ENCODE measurements at regions not wholly inside any gene's neighbourhood (a gene's known extent, or its start where the extent isn't known, plus 50 kb on each side); places are given as distances from the start of the nearest gene placed in this dataset.

DNA sequence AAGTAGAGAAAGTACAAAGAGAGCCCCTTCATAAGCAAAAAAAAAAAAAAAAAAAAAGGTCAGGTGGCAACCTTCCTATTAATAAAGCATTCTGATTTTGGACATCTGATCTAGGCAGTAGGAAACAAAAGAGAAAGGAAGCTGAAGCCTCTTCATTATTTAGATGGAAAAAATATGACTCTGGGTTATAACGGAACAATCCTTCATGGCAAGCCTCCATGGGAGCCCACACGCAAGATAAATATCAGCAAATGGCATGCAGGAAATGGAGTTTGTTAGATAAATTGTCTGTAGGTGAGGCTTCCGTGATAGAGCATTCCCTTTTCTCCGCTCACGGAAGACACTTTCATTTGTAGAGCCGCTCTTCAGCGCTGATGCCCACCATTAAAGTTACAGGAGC, 381.0 kb downstream of the TTLL7 start:
- DNase-seq (ENCODE audit: low read depth), result no peak
- TF ChIP-seq, protein P1, sequence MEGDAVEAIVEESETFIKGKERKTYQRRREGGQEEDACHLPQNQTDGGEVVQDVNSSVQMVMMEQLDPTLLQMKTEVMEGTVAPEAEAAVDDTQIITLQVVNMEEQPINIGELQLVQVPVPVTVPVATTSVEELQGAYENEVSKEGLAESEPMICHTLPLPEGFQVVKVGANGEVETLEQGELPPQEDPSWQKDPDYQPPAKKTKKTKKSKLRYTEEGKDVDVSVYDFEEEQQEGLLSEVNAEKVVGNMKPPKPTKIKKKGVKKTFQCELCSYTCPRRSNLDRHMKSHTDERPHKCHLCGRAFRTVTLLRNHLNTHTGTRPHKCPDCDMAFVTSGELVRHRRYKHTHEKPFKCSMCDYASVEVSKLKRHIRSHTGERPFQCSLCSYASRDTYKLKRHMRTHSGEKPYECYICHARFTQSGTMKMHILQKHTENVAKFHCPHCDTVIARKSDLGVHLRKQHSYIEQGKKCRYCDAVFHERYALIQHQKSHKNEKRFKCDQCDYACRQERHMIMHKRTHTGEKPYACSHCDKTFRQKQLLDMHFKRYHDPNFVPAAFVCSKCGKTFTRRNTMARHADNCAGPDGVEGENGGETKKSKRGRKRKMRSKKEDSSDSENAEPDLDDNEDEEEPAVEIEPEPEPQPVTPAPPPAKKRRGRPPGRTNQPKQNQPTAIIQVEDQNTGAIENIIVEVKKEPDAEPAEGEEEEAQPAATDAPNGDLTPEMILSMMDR (IDR thresholded peaks at IDR 0.05; ENCODE audit: low read depth, low read length, missing control alignments), result no peak
- H3K4me3 ChIP-seq (ENCODE audit: low read depth, low read length), result no peak overlapping the region

DNA sequence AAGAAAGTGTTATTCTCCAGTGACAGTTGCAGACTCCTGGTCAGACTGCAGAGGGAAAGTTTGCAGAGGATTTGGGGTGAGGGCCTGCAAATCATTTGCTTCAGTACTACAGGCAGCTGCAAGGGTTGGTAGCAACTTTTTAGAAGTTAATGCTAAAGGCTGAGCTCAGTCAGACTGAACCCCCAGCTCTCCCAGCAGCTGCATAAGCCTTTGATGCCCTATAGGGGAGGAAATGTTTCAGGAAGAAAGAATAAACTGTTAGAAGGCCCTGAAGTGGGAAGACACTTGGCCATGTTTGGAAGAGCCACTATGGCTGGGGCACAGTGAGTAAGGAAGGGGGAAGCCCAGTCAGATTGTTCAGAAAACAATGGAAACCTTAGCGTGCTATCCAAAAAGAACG, 383.6 kb downstream of the TTLL7 start:
- H3K4me3 ChIP-seq (ENCODE audit: low read depth, low read length), result no peak overlapping the region
- DNase-seq (ENCODE audit: low read depth), result no peak

DNA sequence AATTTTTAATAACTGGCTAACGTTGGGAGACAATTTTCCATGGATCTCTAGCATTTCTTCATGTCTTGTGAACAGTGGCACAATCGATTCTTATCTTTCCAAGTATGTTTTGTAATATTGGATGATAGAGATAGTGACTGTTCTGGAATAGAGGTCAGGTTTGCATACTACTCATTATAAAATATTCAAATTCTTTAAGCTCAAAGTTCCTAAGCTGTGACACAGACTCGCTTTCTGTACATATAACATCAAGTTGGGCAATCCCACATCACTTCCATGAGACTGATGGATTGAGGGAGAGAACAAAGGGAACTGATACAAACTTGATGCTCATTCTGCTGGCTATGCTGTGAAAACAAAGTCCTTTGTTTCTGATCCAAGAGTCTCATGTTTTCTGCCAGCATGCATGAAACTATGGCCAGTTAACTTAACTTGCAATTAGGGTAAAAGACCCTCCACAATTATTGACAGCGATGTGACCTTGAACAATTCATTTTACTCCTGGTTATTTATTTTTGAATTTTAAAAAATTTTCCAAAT, 392.4 kb downstream of the TTLL7 start:
- TF ChIP-seq, protein P1 (IDR thresholded peaks at IDR 0.05; ENCODE audit: low read depth, low read length, missing control alignments), result no peak
- no peak overlapping the region for H3K4me3 ChIP-seq (ENCODE audit: low read depth, low read length)
- no peak for DNase-seq (ENCODE audit: low read depth)

More for the DNA sequence above, 383.6 kb downstream of the TTLL7 start:
- TF ChIP-seq, protein P1 (IDR thresholded peaks at IDR 0.05; ENCODE audit: low read depth, low read length, missing control alignments), result no peak

DNA sequence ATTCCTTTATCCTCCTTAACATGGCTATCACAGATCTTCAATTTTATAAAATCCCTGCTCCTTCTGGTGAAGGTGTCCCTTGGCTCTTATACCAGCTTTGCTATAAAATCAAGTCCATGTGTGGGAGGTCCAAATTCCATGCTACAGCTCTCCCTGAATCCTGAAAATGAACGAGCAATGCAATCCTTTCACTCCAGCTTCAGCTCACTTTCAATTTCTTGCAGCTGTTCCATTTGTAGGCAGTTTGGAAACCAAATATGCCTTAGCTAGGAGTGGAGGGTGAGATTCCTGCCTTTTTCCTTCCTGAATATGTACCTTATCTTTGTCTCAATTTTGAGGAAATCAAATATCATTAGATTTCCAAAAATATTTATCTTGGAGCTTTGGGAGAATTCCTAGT, 402.6 kb downstream of the TTLL7 start:
- H3K4me3 ChIP-seq (ENCODE audit: low read depth, low read length), result no peak overlapping the region
- TF ChIP-seq, protein P1 (IDR thresholded peaks at IDR 0.05; ENCODE audit: low read depth, low read length, missing control alignments), result no peak
- no peak for DNase-seq (ENCODE audit: low read depth)

GRCh38 chr1:83593073-83593472, 405.9 kb downstream of the TTLL7 start:
- TF ChIP-seq, protein P1 (IDR thresholded peaks at IDR 0.05; ENCODE audit: low read depth, low read length, missing control alignments), result no peak
- no peak for DNase-seq (ENCODE audit: low read depth)
- no peak overlapping the region for H3K4me3 ChIP-seq (ENCODE audit: low read depth, low read length)

- no peak overlapping the region for H3K4me3 ChIP-seq (ENCODE audit: low read depth, low read length)
- no peak for DNase-seq (ENCODE audit: low read depth)
- TF ChIP-seq, protein P1 (IDR thresholded peaks at IDR 0.05; ENCODE audit: low read depth, low read length, missing control alignments), result no peak
Measured at GRCh38 chr1:83588140-83588539, 410.8 kb downstream of the TTLL7 start.

DNA sequence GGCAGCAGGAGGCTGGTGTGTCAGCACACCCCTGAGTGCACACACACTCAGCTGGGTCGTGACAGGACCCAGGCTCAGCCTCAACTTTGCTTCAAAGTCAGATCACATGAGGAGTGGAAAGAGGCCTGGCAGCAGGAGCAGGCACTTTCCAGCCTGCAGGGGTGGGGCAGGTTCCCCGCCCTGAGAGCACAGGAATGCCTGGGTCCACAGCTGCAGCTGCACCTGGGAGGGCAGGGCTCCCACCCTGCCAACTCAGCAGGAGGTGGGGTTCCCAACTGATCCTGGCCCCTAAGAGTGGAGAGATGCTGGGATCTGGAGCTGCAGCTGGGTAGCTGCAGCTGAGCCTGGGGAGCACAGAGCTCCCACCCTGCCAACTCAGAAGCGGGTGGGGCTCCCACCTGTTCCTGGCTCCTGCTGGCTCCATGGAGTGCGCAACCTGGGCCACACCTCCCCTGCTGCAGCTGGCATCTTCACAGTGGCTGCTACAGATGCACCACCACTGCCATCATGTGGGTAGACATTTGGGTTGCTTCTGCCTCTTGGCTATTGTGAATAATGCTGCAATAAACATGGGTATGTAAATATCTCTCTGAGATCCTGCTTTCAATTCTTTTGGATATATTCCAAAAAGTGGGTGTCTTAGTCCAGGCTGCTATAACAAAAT, 415.4 kb downstream of the TTLL7 start:
- TF ChIP-seq, protein P1 (IDR thresholded peaks at IDR 0.05; ENCODE audit: low read depth, low read length, missing control alignments), result peak; percentile 42
- DNase-seq (ENCODE audit: low read depth), result no peak
- no peak overlapping the region for H3K4me3 ChIP-seq (ENCODE audit: low read depth, low read length)

Data from GM12864 (cell line).